SJCRH30 (cell line): ENCODE measurements at regions not wholly inside any gene's neighbourhood (a gene's known extent, or its start where the extent isn't known, plus 50 kb on each side); places are given as distances from the start of the nearest gene placed in this dataset.
A peak's percentile ranks its signal among the peaks of the same experiment; 100 is the strongest.
"Not testable (repeated sequence)": the region's sequence is repeated elsewhere in the genome, so short reads cannot be mapped to it uniquely, and the experiment has no call there.

Source experiments
- DNase-seq, 2 experiments: peaks; one replicate each; pipeline ENCODE4 v3.0.0-alpha.2; 2015 to 2020
- H3K27ac ChIP-seq: fragments of 250-450 bp; sonication (Bioruptor Pico); 2 replicates; pipeline ENCODE4 v1.5.1; 2020; ENCODE audit warnings: mild to moderate bottlenecking, moderate library complexity
- H3K27me3 ChIP-seq: fragments of 250-450 bp; sonication (Bioruptor Pico); 2 replicates; pipeline ENCODE4 v1.5.1; 2020; ENCODE audit warnings: mild to moderate bottlenecking, moderate library complexity
- H3K36me3 ChIP-seq: fragments of 250-450 bp; sonication (Bioruptor Pico); 2 replicates; pipeline ENCODE4 v1.5.1; 2020; ENCODE audit warnings: mild to moderate bottlenecking, moderate library complexity
- H3K4me1 ChIP-seq: fragments of 250-450 bp; sonication (Bioruptor Pico); 2 replicates; pipeline ENCODE4 v1.5.1; 2020; ENCODE audit warnings: mild to moderate bottlenecking, moderate library complexity
- H3K4me3 ChIP-seq: fragments of 250-450 bp; sonication (Bioruptor Pico); 2 replicates; pipeline ENCODE4 v1.5.1; 2020; ENCODE audit warnings: mild to moderate bottlenecking, moderate library complexity
- H3K9me3 ChIP-seq: fragments of 250-450 bp; sonication (Bioruptor Pico); replicated peaks from 2 replicates; pipeline ENCODE4 v1.5.1; 2020; ENCODE audit warnings: mild to moderate bottlenecking, moderate library complexity

GRCh38 chr21:25188677-25189079 is 418.6 kb downstream of the MRPL39 start:
- no peak overlapping the region for H3K4me3 ChIP-seq
- no peak overlapping the region for H3K27ac ChIP-seq
- H3K27me3 ChIP-seq: no peaks in the 10 kb centered on the region; the same call in 1 of the 2 replicates
- no peaks in the 10 kb centered on the region for H3K36me3 ChIP-seq
- no peak for DNase-seq
- no peaks in the 10 kb centered on the region for H3K4me1 ChIP-seq
- no peaks in the 10 kb centered on the region for H3K9me3 ChIP-seq

GRCh38 chr21:25186273-25186672 is 421.0 kb downstream of the MRPL39 start:
- Histone ChIP-seq H3K4me3 (no peak overlapping the region), H3K4me1 (no peaks in the 10 kb centered on the region), H3K36me3 (no peaks in the 10 kb centered on the region), H3K9me3 (no peaks in the 10 kb centered on the region), H3K27ac (no peak overlapping the region), H3K27me3 (no peaks in the 10 kb centered on the region)
- DNase-seq: no peak

- no peak for DNase-seq
Observed at GRCh38 chr21:25183577-25183976, 423.7 kb downstream of the MRPL39 start.

GRCh38 chr21:25181690-25182089 is 425.6 kb downstream of the MRPL39 start:
- not testable (repeated sequence) for H3K36me3 ChIP-seq, DNase-seq, H3K4me1 ChIP-seq, H3K9me3 ChIP-seq, H3K27ac ChIP-seq, H3K27me3 ChIP-seq, H3K4me3 ChIP-seq

More at GRCh38 chr21:25183577-25183976, 423.7 kb downstream of the MRPL39 start:
- H3K36me3 ChIP-seq: no peaks in the 10 kb centered on the region
- H3K27ac ChIP-seq: no peak overlapping the region
- no peak overlapping the region for H3K4me3 ChIP-seq
- H3K27me3 ChIP-seq: no peaks in the 10 kb centered on the region
- H3K9me3 ChIP-seq: no peaks in the 10 kb centered on the region
- no peaks in the 10 kb centered on the region for H3K4me1 ChIP-seq

GRCh38 chr21:25179116-25179515 is 428.2 kb downstream of the MRPL39 start:
- no peak overlapping the region for H3K27ac ChIP-seq
- no peaks in the 10 kb centered on the region for H3K9me3 ChIP-seq
- H3K4me1 ChIP-seq: peaks cover 9% of the 10 kb centered on the region; the same call in 1 of the 2 replicates
- no peaks in the 10 kb centered on the region for H3K36me3 ChIP-seq
- H3K27me3 ChIP-seq: no peaks in the 10 kb centered on the region
- no peak overlapping the region for H3K4me3 ChIP-seq
- DNase-seq: no peak

GRCh38 chr21:25176637-25177412 is 430.5 kb downstream of the MRPL39 start:
- no peak overlapping the region for H3K4me3 ChIP-seq
- no peaks in the 10 kb centered on the region for H3K9me3 ChIP-seq
- no peaks in the 10 kb centered on the region for H3K36me3 ChIP-seq
- no peak overlapping the region for H3K27ac ChIP-seq
- H3K4me1 ChIP-seq: peaks cover 14% of the 10 kb centered on the region
- no peaks in the 10 kb centered on the region for H3K27me3 ChIP-seq
- DNase-seq: no peak

GRCh38 chr21:25175938-25176337 is 431.3 kb downstream of the MRPL39 start:
- no peaks in the 10 kb centered on the region for H3K36me3 ChIP-seq
- H3K9me3 ChIP-seq: no peaks in the 10 kb centered on the region
- H3K27ac ChIP-seq: no peak overlapping the region
- H3K4me3 ChIP-seq: no peak overlapping the region
- H3K27me3 ChIP-seq: no peaks in the 10 kb centered on the region
- DNase-seq: no peak
- H3K4me1 ChIP-seq: peaks cover 22% of the 10 kb centered on the region

GRCh38 chr21:25171438-25171837 is 435.8 kb downstream of the MRPL39 start:
- Histone ChIP-seq H3K9me3 (no peaks in the 10 kb centered on the region), H3K4me3 (no peak overlapping the region), H3K27ac (peak overlapping the region; percentile 12; the same call in 1 of the 2 replicates), H3K4me1 (peaks cover 19% of the 10 kb centered on the region), H3K36me3 (no peaks in the 10 kb centered on the region), H3K27me3 (no peaks in the 10 kb centered on the region)
- DNase-seq: peak; percentile 34 to 50

GRCh38 chr21:25170681-25171080 is 436.6 kb downstream of the MRPL39 start:
- Histone ChIP-seq H3K36me3 (no peaks in the 10 kb centered on the region), H3K27me3 (no peaks in the 10 kb centered on the region), H3K9me3 (no peaks in the 10 kb centered on the region), H3K27ac (no peak overlapping the region; the same call in 1 of the 2 replicates), H3K4me1 (peaks cover 17% of the 10 kb centered on the region), H3K4me3 (no peak overlapping the region)
- DNase-seq: no peak

- H3K27ac ChIP-seq: no peak overlapping the region
- H3K27me3 ChIP-seq: no peaks in the 10 kb centered on the region
- H3K9me3 ChIP-seq: no peaks in the 10 kb centered on the region
- H3K36me3 ChIP-seq: no peaks in the 10 kb centered on the region
- no peak for DNase-seq
- H3K4me1 ChIP-seq: peaks cover 17% of the 10 kb centered on the region
- H3K4me3 ChIP-seq: no peak overlapping the region
Observed at GRCh38 chr21:25169370-25169769, 437.9 kb downstream of the MRPL39 start.

GRCh38 chr21:25166904-25167303 is 440.4 kb downstream of the MRPL39 start:
- H3K4me1 ChIP-seq: peaks cover 12% of the 10 kb centered on the region
- H3K27ac ChIP-seq, DNase-seq: not testable (repeated sequence)

GRCh38 chr21:25161571-25161970 is 445.7 kb downstream of the MRPL39 start:
- no peak for DNase-seq
- no peak overlapping the region for H3K27ac ChIP-seq
- H3K4me3 ChIP-seq: no peak overlapping the region
- no peaks in the 10 kb centered on the region for H3K36me3 ChIP-seq
- H3K27me3 ChIP-seq: no peaks in the 10 kb centered on the region
- H3K4me1 ChIP-seq: no peaks in the 10 kb centered on the region
- no peaks in the 10 kb centered on the region for H3K9me3 ChIP-seq

More at GRCh38 chr21:25166904-25167303, 440.4 kb downstream of the MRPL39 start:
- H3K27me3 ChIP-seq, H3K4me3 ChIP-seq, H3K9me3 ChIP-seq, H3K36me3 ChIP-seq: not testable (repeated sequence)

- H3K27me3 ChIP-seq, DNase-seq, H3K36me3 ChIP-seq, H3K27ac ChIP-seq, H3K4me3 ChIP-seq, H3K4me1 ChIP-seq, H3K9me3 ChIP-seq: not testable (repeated sequence)
Observed at GRCh38 chr21:25155020-25155419, 452.3 kb downstream of the MRPL39 start.

- H3K36me3 ChIP-seq: no peaks in the 10 kb centered on the region
- H3K27me3 ChIP-seq: no peaks in the 10 kb centered on the region
- DNase-seq: no peak
- no peaks in the 10 kb centered on the region for H3K4me1 ChIP-seq
- H3K4me3 ChIP-seq: no peak overlapping the region
- H3K9me3 ChIP-seq: no peaks in the 10 kb centered on the region
- no peak overlapping the region for H3K27ac ChIP-seq
Observed at GRCh38 chr21:25149022-25149421, 458.3 kb downstream of the MRPL39 start.

- H3K27ac ChIP-seq: no peak overlapping the region
- no peak overlapping the region for H3K4me3 ChIP-seq
- DNase-seq: no peak
- no peaks in the 10 kb centered on the region for H3K9me3 ChIP-seq
- no peaks in the 10 kb centered on the region for H3K4me1 ChIP-seq
- 0 out of 2 replicates have a peak, but pooled peaks cover 3% of the 10 kb centered on the region for H3K27me3 ChIP-seq
- no peaks in the 10 kb centered on the region for H3K36me3 ChIP-seq
Observed at GRCh38 chr21:25139414-25139813, 467.9 kb downstream of the MRPL39 start.

GRCh38 chr21:25133939-25134338 is 473.3 kb downstream of the MRPL39 start:
- H3K9me3 ChIP-seq: no peaks in the 10 kb centered on the region
- H3K4me3 ChIP-seq: no peak overlapping the region
- no peaks in the 10 kb centered on the region for H3K27me3 ChIP-seq
- H3K36me3 ChIP-seq: no peaks in the 10 kb centered on the region
- no peak for DNase-seq
- no peak overlapping the region for H3K27ac ChIP-seq
- H3K4me1 ChIP-seq: no peaks in the 10 kb centered on the region
